Right lobe of liver (tissue), 4 donors: ENCODE measurements at regions not wholly inside any gene's neighbourhood (a gene's known extent, or its start where the extent isn't known, plus 50 kb on each side); places are given as distances from the start of the nearest gene placed in this dataset.

Experiments used
- CTCF ChIP-seq, 4 donors: fragments of 200-600 bp in 3 of 4; fragments of 450-650 bp in 1 of 4; IDR thresholded peaks; one replicate each; pipeline versions ENCODE4 v1.5.1 to v1.8.0; 2016 to 2022; ENCODE audit warnings: antibody characterized with exemption in 4 of 4, mild to moderate bottlenecking in 2 of 4
- POLR2A ChIP-seq: fragments of 450-650 bp; IDR thresholded peaks from one replicate; pipeline ENCODE4 v1.6.1; 2017; ENCODE audit warnings: antibody characterized with exemption, mild to moderate bottlenecking
- donor health status: DM: no; HTN: no; CAD: no.
- donor health status: DM: no; HTN: no; CAD: no.
- donor health status: DM: no; HTN: yes; CAD: no.

GRCh38 chr11:97325693-97326092 is 935.9 kb downstream of the JRKL start:
- TF ChIP-seq CTCF (IDR thresholded peaks at IDR 0.05) (no peak), POLR2A (no peak)
